GM12891 (cell line): ENCODE measurements at regions not wholly inside any gene's neighbourhood (a gene's known extent, or its start where the extent isn't known, plus 50 kb on each side); places are given as distances from the start of the nearest gene placed in this dataset.

ENCODE experiments used
- POLR2A ChIP-seq: IDR thresholded peaks from 2 replicates; pipeline ENCODE4 v1.6.1; 2011; ENCODE audit warnings: low read depth, low read length, control low read depth
- POLR2AphosphoS5 ChIP-seq: IDR thresholded peaks from 2 replicates; pipeline ENCODE4 v1.6.1; 2011; ENCODE audit warnings: low read depth, low read length, control low read depth
- SPI1 ChIP-seq: IDR thresholded peaks from 2 replicates; pipeline ENCODE4 v1.6.1; 2011; ENCODE audit warnings: low read depth, low read length, control low read depth
- TAF1 ChIP-seq: IDR thresholded peaks from 2 replicates; pipeline ENCODE4 v1.6.1; 2011; ENCODE audit warnings: low read depth, low read length, control low read depth

- TF ChIP-seq POLR2A (no peak), POLR2AphosphoS5 (no peak), SPI1 (no peak), TAF1 (no peak)
Observed at GRCh38 chr1:22290157-22290556, 147.3 kb upstream of the WNT4 start.
